ENCODE measurements at regions not wholly inside any gene's neighbourhood (a gene's known extent, or its start where the extent isn't known, plus 50 kb on each side); places are given as distances from the start of the nearest gene placed in this dataset.

GRCh38 chr13:40502236-40502635, 164.2 kb downstream of the FOXO1 start:
- no peak overlapping the region for H3K27ac ChIP-seq (ENCODE audit: extremely low read depth, low read depth, low read length)
- H3K4me3 ChIP-seq (ENCODE audit: low read depth, low read length) = no peak overlapping the region
- no peaks in the 10 kb centered on the region for H3K36me3 ChIP-seq (ENCODE audit: control insufficient read depth in 2 of 2, insufficient read depth in 1 of 2, low read length in 2 of 2)
- POLR2A ChIA-PET = no interaction called here
- CTCF ChIA-PET = no interaction called here
- no peaks in the 10 kb centered on the region for H3K9me3 ChIP-seq (ENCODE audit: control insufficient read depth, insufficient read depth, low read depth, low read length)
- TF ChIP-seq MZF1 (tag by site-specific recombination; IDR thresholded peaks at IDR 0.05; ENCODE audit: borderline replicate concordance) = no peak
- H3K4me1 ChIP-seq (ENCODE audit: control insufficient read depth, insufficient read depth, low read length) = no peaks in the 10 kb centered on the region

GRCh38 chr13:40503011-40503410, 163.4 kb downstream of the FOXO1 start:
- H3K27ac ChIP-seq (ENCODE audit: extremely low read depth, low read depth, low read length) = no peak overlapping the region
- TF ChIP-seq ZNF549 (tag by site-specific recombination; IDR thresholded peaks at IDR 0.05) (no peak), ZNF114 (tag by site-specific recombination; IDR thresholded peaks at IDR 0.05) (no peak), ATF2 (tag by site-specific recombination; IDR thresholded peaks at IDR 0.05; ENCODE audit: low read depth) (no peak), ZNF292 (tag by site-specific recombination; IDR thresholded peaks at IDR 0.05; ENCODE audit: borderline replicate concordance, low read depth) (no peak), ZNF510 (tag by site-specific recombination; IDR thresholded peaks at IDR 0.05; ENCODE audit: insufficient replicate concordance) (no peak), ZNF350 (tag by site-specific recombination; IDR thresholded peaks at IDR 0.05) (no peak), ZNF555 (tag by site-specific recombination; conservative IDR thresholded peaks at IDR 0.05) (no peak), ZNF214 (tag by site-specific recombination; IDR thresholded peaks at IDR 0.05; ENCODE audit: borderline replicate concordance) (no peak), ZNF792 (tag by site-specific recombination; IDR thresholded peaks at IDR 0.05) (no peak), SALL2 (tag by site-specific recombination; IDR thresholded peaks at IDR 0.05; ENCODE audit: borderline replicate concordance) (no peak), SP2 (tag by site-specific recombination; IDR thresholded peaks at IDR 0.05) (no peak), ZNF843 (tag by site-specific recombination; IDR thresholded peaks at IDR 0.05) (no peak)
- CTCF ChIA-PET = no interaction called here
- no peaks in the 10 kb centered on the region for H3K9me3 ChIP-seq (ENCODE audit: control insufficient read depth, insufficient read depth, low read depth, low read length)
- POLR2A ChIA-PET = no interaction called here
- no peaks in the 10 kb centered on the region for H3K36me3 ChIP-seq (ENCODE audit: control insufficient read depth in 2 of 2, insufficient read depth in 1 of 2, low read length in 2 of 2)
- no peak overlapping the region for H3K4me3 ChIP-seq (ENCODE audit: low read depth, low read length)
- no peaks in the 10 kb centered on the region for H3K4me1 ChIP-seq (ENCODE audit: control insufficient read depth, insufficient read depth, low read length)

GRCh38 chr13:40503966-40504591, 162.4 kb downstream of the FOXO1 start:
- H3K36me3 ChIP-seq (ENCODE audit: control insufficient read depth in 2 of 2, insufficient read depth in 1 of 2, low read length in 2 of 2) = no peaks in the 10 kb centered on the region
- POLR2A ChIA-PET = no interaction called here
- no peaks in the 10 kb centered on the region for H3K4me1 ChIP-seq (ENCODE audit: control insufficient read depth, insufficient read depth, low read length)
- CTCF ChIA-PET = no interaction called here
- H3K27ac ChIP-seq (ENCODE audit: extremely low read depth, low read depth, low read length) = no peak overlapping the region
- no peak overlapping the region for H3K4me3 ChIP-seq (ENCODE audit: low read depth, low read length)
- H3K9me3 ChIP-seq (ENCODE audit: control insufficient read depth, insufficient read depth, low read depth, low read length) = no peaks in the 10 kb centered on the region
- no peak for TF ChIP-seq ZNF76 (tag by site-specific recombination; IDR thresholded peaks at IDR 0.05; ENCODE audit: borderline replicate concordance, low read depth)
- no peak for TF ChIP-seq ZNF639 (tag by site-specific recombination; IDR thresholded peaks at IDR 0.05)
- no peak for TF ChIP-seq ZNF529 (tag by site-specific recombination; IDR thresholded peaks at IDR 0.05; ENCODE audit: insufficient replicate concordance)
- TF ChIP-seq ZSCAN30 (tag by site-specific recombination; IDR thresholded peaks at IDR 0.05) = no peak
- no peak for TF ChIP-seq SP2 (tag by site-specific recombination; IDR thresholded peaks at IDR 0.05)
- TF ChIP-seq HOXC10 (CRISPR knock-in tag; IDR thresholded peaks at IDR 0.05) = no peak
- no peak for TF ChIP-seq ZNF664 (tag by site-specific recombination; IDR thresholded peaks at IDR 0.05)
- no peak for TF ChIP-seq KLF7 (tag by site-specific recombination; IDR thresholded peaks at IDR 0.05; ENCODE audit: borderline replicate concordance)
- no peak for TF ChIP-seq KLF8 (tag by site-specific recombination; IDR thresholded peaks at IDR 0.05)
- TF ChIP-seq ZSCAN23 (tag by site-specific recombination; IDR thresholded peaks at IDR 0.05) = no peak
- no peak for TF ChIP-seq ZNF645 (tag by site-specific recombination; IDR thresholded peaks at IDR 0.05)
